Bronchial epithelial cell (primary cell): ENCODE measurements at regions not wholly inside any gene's neighbourhood (a gene's known extent, or its start where the extent isn't known, plus 50 kb on each side); places are given as distances from the start of the nearest gene placed in this dataset.

ENCODE experiments used
- DNase-seq: peaks from one replicate; pipeline ENCODE4 v3.0.0-alpha.2; 2010; ENCODE audit warnings: low read depth
- FAIRE-seq: peaks from 2 replicates; lab custom pipeline; 2011; peaks lifted over from hg19 to GRCh38; lab: Jason Lieb, UNC
- H3K27me3 ChIP-seq: 2 replicates; pipeline ENCODE4 v1.5.1; 2011; ENCODE audit warnings: low read length; ENCODE audit not compliant: control insufficient read depth, insufficient read depth
- H3K36me3 ChIP-seq: 2 replicates; pipeline ENCODE4 v1.5.1; 2011; ENCODE audit warnings: low read length; ENCODE audit not compliant: control insufficient read depth, insufficient read depth
- H3K4me3 ChIP-seq: 2 replicates; pipeline ENCODE4 v1.5.1; 2011; ENCODE audit warnings: mild to moderate bottlenecking, low read depth, low read length, control low read depth
- CTCF ChIP-seq: IDR thresholded peaks from 2 replicates; pipeline ENCODE4 v1.5.1; 2011; ENCODE audit warnings: mild to moderate bottlenecking, moderate library complexity, low read length, control low read depth, inconsistent platforms; ENCODE audit not compliant: insufficient read depth, severe bottlenecking

GRCh38 chr6:74742793-74743508 lies 462.9 kb downstream of the COL12A1 start:
- Histone ChIP-seq H3K36me3 (no peaks in the 10 kb centered on the region), H3K27me3 (no peaks in the 10 kb centered on the region), H3K4me3 (no peak overlapping the region)
- DNase-seq (peak; percentile 20), FAIRE-seq (no peak)
- no peak for TF ChIP-seq CTCF

DNA sequence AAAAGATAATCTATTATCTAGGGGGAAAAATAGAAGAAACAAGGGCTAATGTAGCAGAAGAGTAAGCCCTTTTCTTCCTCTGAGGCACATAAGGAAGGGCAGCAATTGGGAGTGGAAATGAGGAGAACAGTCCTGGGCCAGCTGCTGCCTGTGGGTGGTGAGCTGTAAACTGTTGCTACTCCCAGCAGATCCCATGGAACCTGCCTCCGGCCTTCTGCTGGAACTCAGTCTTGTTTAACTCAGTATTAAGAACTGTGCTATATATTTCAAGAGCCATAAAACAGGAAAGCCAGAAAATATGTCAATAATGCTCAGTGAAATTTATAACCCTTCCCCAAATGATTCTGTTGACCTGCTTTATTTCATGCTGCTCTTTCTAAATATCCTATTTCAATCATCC lies 464.2 kb downstream of the COL12A1 start:
- no peak overlapping the region for H3K4me3 ChIP-seq
- DNase-seq (no peak), FAIRE-seq (no peak)
- TF ChIP-seq CTCF: no peak
- no peaks in the 10 kb centered on the region for H3K27me3 ChIP-seq
- no peaks in the 10 kb centered on the region for H3K36me3 ChIP-seq

- no peak for TF ChIP-seq CTCF
- H3K36me3 ChIP-seq: no peaks in the 10 kb centered on the region
- DNase-seq (peak; percentile 85), FAIRE-seq (no peak)
- no peak overlapping the region for H3K4me3 ChIP-seq
- H3K27me3 ChIP-seq: no peaks in the 10 kb centered on the region
These were observed 470.5 kb downstream of the COL12A1 start for GRCh38 chr6:74735304-74735703.

GRCh38 chr6:74734901-74735300 lies 471.0 kb downstream of the COL12A1 start:
- H3K27me3 ChIP-seq: no peaks in the 10 kb centered on the region
- no peak overlapping the region for H3K4me3 ChIP-seq
- FAIRE-seq (no peak), DNase-seq (no peak)
- TF ChIP-seq CTCF: no peak
- H3K36me3 ChIP-seq: no peaks in the 10 kb centered on the region

- FAIRE-seq: no peak
- DNase-seq: peak; percentile 49
- Histone ChIP-seq H3K36me3 (no peaks in the 10 kb centered on the region), H3K27me3 (no peaks in the 10 kb centered on the region), H3K4me3 (no peak overlapping the region)
- no peak for TF ChIP-seq CTCF
These were observed 471.8 kb downstream of the COL12A1 start for GRCh38 chr6:74733830-74734620.
